GM19372 (cell line): ENCODE measurements at regions not wholly inside any gene's neighbourhood (a gene's known extent, or its start where the extent isn't known, plus 50 kb on each side); places are given as distances from the start of the nearest gene placed in this dataset.
"Not testable (repeated sequence)": the region's sequence is repeated elsewhere in the genome, so short reads cannot be mapped to it uniquely, and the experiment has no call there.

ENCODE experiments used
- ATAC-seq: cut with Tn5 transposase; IDR thresholded peaks from one replicate; pipeline ENCODE4 v1.9.1; 2021; ENCODE audit warnings: mild to moderate bottlenecking, low read depth, moderate library complexity; ENCODE audit not compliant: unreplicated experiment

GRCh38 chr2:84165256-84165655 is 293.8 kb downstream of the SUCLG1 start:
- no peak for ATAC-seq

GRCh38 chr2:84160453-84160852 is 298.6 kb downstream of the SUCLG1 start:
- no peak for ATAC-seq

- ATAC-seq, result no peak
These were observed 300.5 kb downstream of the SUCLG1 start for GRCh38 chr2:84158605-84159004.

GRCh38 chr2:84152462-84152861 is 306.6 kb downstream of the SUCLG1 start:
- no peak for ATAC-seq

GRCh38 chr2:84144345-84144744 is 314.7 kb downstream of the SUCLG1 start:
- ATAC-seq, result no peak

GRCh38 chr2:84137034-84137433 is 322.0 kb downstream of the SUCLG1 start:
- no peak for ATAC-seq

- no peak for ATAC-seq
These were observed 326.7 kb downstream of the SUCLG1 start for GRCh38 chr2:84132370-84132769.

- ATAC-seq, result no peak
These were observed 327.7 kb downstream of the SUCLG1 start for GRCh38 chr2:84131278-84131830.

GRCh38 chr2:84129018-84129417 is 330.1 kb downstream of the SUCLG1 start:
- ATAC-seq, result no peak

- not testable (repeated sequence) for ATAC-seq
These were observed 331.3 kb downstream of the SUCLG1 start for GRCh38 chr2:84127812-84128211.

- no peak for ATAC-seq
These were observed 332.6 kb downstream of the SUCLG1 start for GRCh38 chr2:84126530-84126929.

GRCh38 chr2:84126084-84126483 is 333.0 kb downstream of the SUCLG1 start:
- no peak for ATAC-seq

GRCh38 chr2:84116143-84116542 is 342.9 kb downstream of the SUCLG1 start:
- no peak for ATAC-seq

GRCh38 chr2:84115173-84115857 is 343.8 kb downstream of the SUCLG1 start:
- ATAC-seq, result no peak

GRCh38 chr2:84103816-84104527 is 355.1 kb downstream of the SUCLG1 start:
- ATAC-seq, result not testable (repeated sequence)

- no peak for ATAC-seq
These were observed 356.8 kb downstream of the SUCLG1 start for GRCh38 chr2:84102274-84102673.

- ATAC-seq, result no peak
These were observed 370.4 kb downstream of the SUCLG1 start for GRCh38 chr2:84088656-84089055.

- no peak for ATAC-seq
These were observed 373.5 kb downstream of the SUCLG1 start for GRCh38 chr2:84085562-84085961.

- ATAC-seq, result no peak
These were observed 374.2 kb downstream of the SUCLG1 start for GRCh38 chr2:84084856-84085255.

GRCh38 chr2:84083984-84084383 is 375.1 kb downstream of the SUCLG1 start:
- no peak for ATAC-seq

GRCh38 chr2:84078471-84078870 is 380.6 kb downstream of the SUCLG1 start:
- no peak for ATAC-seq

- ATAC-seq, result no peak
These were observed 381.6 kb downstream of the SUCLG1 start for GRCh38 chr2:84077496-84077895.
